ENCODE measurements at regions not wholly inside any gene's neighbourhood (a gene's known extent, or its start where the extent isn't known, plus 50 kb on each side); places are given as distances from the start of the nearest gene placed in this dataset.

- no peak overlapping the region for H3K27ac ChIP-seq (ENCODE audit: low read depth, low read length, severe bottlenecking)
- no peaks in the 10 kb centered on the region for H3K4me1 ChIP-seq (ENCODE audit: control insufficient read depth, insufficient read depth, low read length, poor library complexity, severe bottlenecking)
- no peaks in the 10 kb centered on the region for H3K36me3 ChIP-seq (ENCODE audit: control insufficient read depth, insufficient read depth, low read length)
- no peaks in the 10 kb centered on the region for H3K9me3 ChIP-seq (ENCODE audit: control insufficient read depth, low read length)
- 89 to 100% methylated on average over 1 to 2 of the region's 5 CpGs for WGBS, 2 experiments (ENCODE audit: insufficient coverage in 2 of 2)
- H3K4me3 ChIP-seq (ENCODE audit: extremely low read depth, insufficient read depth, low read length, poor library complexity, severe bottlenecking): no peak overlapping the region
Measured at GRCh38 chr2:65728477-65729180, 296.2 kb upstream of the SPRED2 start.

- Histone ChIP-seq H3K4me3 (ENCODE audit: extremely low read depth, insufficient read depth, low read length, poor library complexity, severe bottlenecking) (no peak overlapping the region), H3K4me1 (ENCODE audit: control insufficient read depth, insufficient read depth, low read length, poor library complexity, severe bottlenecking) (no peaks in the 10 kb centered on the region), H3K27ac (ENCODE audit: low read depth, low read length, severe bottlenecking) (no peak overlapping the region), H3K36me3 (ENCODE audit: control insufficient read depth, insufficient read depth, low read length) (no peaks in the 10 kb centered on the region), H3K9me3 (ENCODE audit: control insufficient read depth, low read length) (no peaks in the 10 kb centered on the region)
- WGBS, 2 experiments (ENCODE audit: insufficient coverage in 2 of 2): 93% methylated on average over 2 to 3 of the region's 3 CpGs
Measured at GRCh38 chr2:65727816-65728215, 295.4 kb upstream of the SPRED2 start.

- WGBS, 2 experiments (ENCODE audit: insufficient coverage in 2 of 2): no CpG with 5 or more reads among the region's 1 CpG
- no peak overlapping the region for H3K4me3 ChIP-seq (ENCODE audit: extremely low read depth, insufficient read depth, low read length, poor library complexity, severe bottlenecking)
Measured at GRCh38 chr2:65727381-65727780, 295.0 kb upstream of the SPRED2 start.

GRCh38 chr2:65724752-65725151 is 292.4 kb upstream of the SPRED2 start:
- H3K27ac ChIP-seq (ENCODE audit: low read depth, low read length, severe bottlenecking): no peak overlapping the region
- no peak overlapping the region for H3K4me3 ChIP-seq (ENCODE audit: extremely low read depth, insufficient read depth, low read length, poor library complexity, severe bottlenecking)
- no peaks in the 10 kb centered on the region for H3K4me1 ChIP-seq (ENCODE audit: control insufficient read depth, insufficient read depth, low read length, poor library complexity, severe bottlenecking)
- H3K36me3 ChIP-seq (ENCODE audit: control insufficient read depth, insufficient read depth, low read length): no peaks in the 10 kb centered on the region
- H3K9me3 ChIP-seq (ENCODE audit: control insufficient read depth, low read length): no peaks in the 10 kb centered on the region
- WGBS, 2 experiments (ENCODE audit: insufficient coverage in 2 of 2): 90 to 100% methylated on average over 3 of the region's 4 CpGs

More at GRCh38 chr2:65727381-65727780, 295.0 kb upstream of the SPRED2 start:
- Histone ChIP-seq H3K9me3 (ENCODE audit: control insufficient read depth, low read length) (no peaks in the 10 kb centered on the region), H3K36me3 (ENCODE audit: control insufficient read depth, insufficient read depth, low read length) (no peaks in the 10 kb centered on the region), H3K4me1 (ENCODE audit: control insufficient read depth, insufficient read depth, low read length, poor library complexity, severe bottlenecking) (no peaks in the 10 kb centered on the region), H3K27ac (ENCODE audit: low read depth, low read length, severe bottlenecking) (no peak overlapping the region)

- H3K4me1 ChIP-seq (ENCODE audit: control insufficient read depth, insufficient read depth, low read length, poor library complexity, severe bottlenecking): no peaks in the 10 kb centered on the region
- H3K36me3 ChIP-seq (ENCODE audit: control insufficient read depth, insufficient read depth, low read length): no peaks in the 10 kb centered on the region
- H3K9me3 ChIP-seq (ENCODE audit: control insufficient read depth, low read length): no peaks in the 10 kb centered on the region
- no peak overlapping the region for H3K4me3 ChIP-seq (ENCODE audit: extremely low read depth, insufficient read depth, low read length, poor library complexity, severe bottlenecking)
- no CpG with 5 or more reads among the region's 2 CpGs for whole genome bisulfite sequencing, 2 experiments (ENCODE audit: insufficient coverage in 2 of 2)
- no peak overlapping the region for H3K27ac ChIP-seq (ENCODE audit: low read depth, low read length, severe bottlenecking)
Measured at GRCh38 chr2:65724336-65724735, 291.9 kb upstream of the SPRED2 start.

- Histone ChIP-seq H3K36me3 (ENCODE audit: control insufficient read depth, insufficient read depth, low read length) (no peaks in the 10 kb centered on the region), H3K27ac (ENCODE audit: low read depth, low read length, severe bottlenecking) (no peak overlapping the region), H3K4me1 (ENCODE audit: control insufficient read depth, insufficient read depth, low read length, poor library complexity, severe bottlenecking) (no peaks in the 10 kb centered on the region), H3K9me3 (ENCODE audit: control insufficient read depth, low read length) (no peaks in the 10 kb centered on the region), H3K4me3 (ENCODE audit: extremely low read depth, insufficient read depth, low read length, poor library complexity, severe bottlenecking) (no peak overlapping the region)
- WGBS, 2 experiments (ENCODE audit: insufficient coverage in 2 of 2): 42 to 77% methylated on average over 3 of the region's 5 CpGs
Measured at GRCh38 chr2:65722028-65722778, 289.8 kb upstream of the SPRED2 start.

GRCh38 chr2:65716698-65717097 is 284.3 kb upstream of the SPRED2 start:
- no CpG with 5 or more reads among the region's 1 CpG for WGBS, 2 experiments (ENCODE audit: insufficient coverage in 2 of 2)
- H3K36me3 ChIP-seq (ENCODE audit: control insufficient read depth, insufficient read depth, low read length): no peaks in the 10 kb centered on the region
- H3K9me3 ChIP-seq (ENCODE audit: control insufficient read depth, low read length): no peaks in the 10 kb centered on the region
- H3K4me1 ChIP-seq (ENCODE audit: control insufficient read depth, insufficient read depth, low read length, poor library complexity, severe bottlenecking): no peaks in the 10 kb centered on the region
- no peak overlapping the region for H3K4me3 ChIP-seq (ENCODE audit: extremely low read depth, insufficient read depth, low read length, poor library complexity, severe bottlenecking)
- no peak overlapping the region for H3K27ac ChIP-seq (ENCODE audit: low read depth, low read length, severe bottlenecking)

- Histone ChIP-seq H3K36me3 (ENCODE audit: control insufficient read depth, insufficient read depth, low read length) (no peaks in the 10 kb centered on the region), H3K27ac (ENCODE audit: low read depth, low read length, severe bottlenecking) (no peak overlapping the region), H3K9me3 (ENCODE audit: control insufficient read depth, low read length) (no peaks in the 10 kb centered on the region), H3K4me1 (ENCODE audit: control insufficient read depth, insufficient read depth, low read length, poor library complexity, severe bottlenecking) (no peaks in the 10 kb centered on the region), H3K4me3 (ENCODE audit: extremely low read depth, insufficient read depth, low read length, poor library complexity, severe bottlenecking) (no peak overlapping the region)
- 80 to 94% methylated on average over 1 to 2 of the region's 2 CpGs for WGBS, 2 experiments (ENCODE audit: insufficient coverage in 2 of 2)
Measured at GRCh38 chr2:65715323-65715722, 282.9 kb upstream of the SPRED2 start.

GRCh38 chr2:65714866-65715265 is 282.5 kb upstream of the SPRED2 start:
- Histone ChIP-seq H3K4me3 (ENCODE audit: extremely low read depth, insufficient read depth, low read length, poor library complexity, severe bottlenecking) (no peak overlapping the region), H3K9me3 (ENCODE audit: control insufficient read depth, low read length) (no peaks in the 10 kb centered on the region), H3K36me3 (ENCODE audit: control insufficient read depth, insufficient read depth, low read length) (no peaks in the 10 kb centered on the region), H3K27ac (ENCODE audit: low read depth, low read length, severe bottlenecking) (no peak overlapping the region), H3K4me1 (ENCODE audit: control insufficient read depth, insufficient read depth, low read length, poor library complexity, severe bottlenecking) (no peaks in the 10 kb centered on the region)
- WGBS, 2 experiments (ENCODE audit: insufficient coverage in 2 of 2): 100% methylated on average over 1 of the region's 1 CpG; no CpG with 5 or more reads in 1 of the 2 experiments

GRCh38 chr2:65711863-65712262 is 279.5 kb upstream of the SPRED2 start:
- WGBS, 2 experiments (ENCODE audit: insufficient coverage in 2 of 2): 100% methylated on average over 1 of the region's 1 CpG; no CpG with 5 or more reads in 1 of the 2 experiments
- H3K4me1 ChIP-seq (ENCODE audit: control insufficient read depth, insufficient read depth, low read length, poor library complexity, severe bottlenecking): no peaks in the 10 kb centered on the region
- H3K36me3 ChIP-seq (ENCODE audit: control insufficient read depth, insufficient read depth, low read length): no peaks in the 10 kb centered on the region
- no peak overlapping the region for H3K4me3 ChIP-seq (ENCODE audit: extremely low read depth, insufficient read depth, low read length, poor library complexity, severe bottlenecking)
- H3K27ac ChIP-seq (ENCODE audit: low read depth, low read length, severe bottlenecking): no peak overlapping the region
- no peaks in the 10 kb centered on the region for H3K9me3 ChIP-seq (ENCODE audit: control insufficient read depth, low read length)

- WGBS, 2 experiments (ENCODE audit: insufficient coverage in 2 of 2): 83% methylated on average over 1 of the region's 2 CpGs; no CpG with 5 or more reads in 1 of the 2 experiments
- Histone ChIP-seq H3K9me3 (ENCODE audit: control insufficient read depth, low read length) (no peaks in the 10 kb centered on the region), H3K4me1 (ENCODE audit: control insufficient read depth, insufficient read depth, low read length, poor library complexity, severe bottlenecking) (no peaks in the 10 kb centered on the region), H3K27ac (ENCODE audit: low read depth, low read length, severe bottlenecking) (no peak overlapping the region), H3K4me3 (ENCODE audit: extremely low read depth, insufficient read depth, low read length, poor library complexity, severe bottlenecking) (no peak overlapping the region), H3K36me3 (ENCODE audit: control insufficient read depth, insufficient read depth, low read length) (no peaks in the 10 kb centered on the region)
Measured at GRCh38 chr2:65710779-65711295, 278.4 kb upstream of the SPRED2 start.

All from mesodermal cell (in vitro differentiated cells).